ENCODE measurements at regions not wholly inside any gene's neighbourhood (a gene's known extent, or its start where the extent isn't known, plus 50 kb on each side); places are given as distances from the start of the nearest gene placed in this dataset.

- no peak for TF ChIP-seq CTCF (IDR thresholded peaks at IDR 0.05)
- TF ChIP-seq POLR2A (IDR thresholded peaks at IDR 0.05): no peak
Observed at GRCh38 chr6:44528370-44528644, 140.8 kb downstream of the CDC5L start.
